ENCODE measurements at regions not wholly inside any gene's neighbourhood (a gene's known extent, or its start where the extent isn't known, plus 50 kb on each side); places are given as distances from the start of the nearest gene placed in this dataset.

- WGBS, 2 donors: 92 to 93% methylated on average over 5 of the region's 5 CpGs
- Histone ChIP-seq H3K27ac (no peak overlapping the region), H3K4me3 (no peak overlapping the region), H3K36me3 (replicated peaks in 1 of 2; ENCODE audit: insufficient read depth in 1 of 2, low read depth in 2 of 2) (no peaks in the 10 kb centered on the region), H3K4me1 (peaks cover 15% of the 10 kb centered on the region), H3K9me3 (no peaks in the 10 kb centered on the region), H3K27me3 (no peaks in the 10 kb centered on the region)
- TF ChIP-seq POLR2A (IDR thresholded peaks at IDR 0.05) (no peak), CTCF (IDR thresholded peaks at IDR 0.05) (no peak)
- intact Hi-C loops (cut with DNase I): no loop called here
- DNase-seq (no peak), ATAC-seq (no peak)
Measured at GRCh38 chr2:234189230-234189629, 138.7 kb downstream of the SPP2 start.

GRCh38 chr2:234187646-234188174, 137.2 kb downstream of the SPP2 start:
- Histone ChIP-seq H3K27ac (peak overlapping the region in 2 of 4 donors; percentile 11 to 18), H3K4me1 (peaks cover 15% of the 10 kb centered on the region), H3K36me3 (replicated peaks in 1 of 2; ENCODE audit: insufficient read depth in 1 of 2, low read depth in 2 of 2) (no peaks in the 10 kb centered on the region), H3K27me3 (no peaks in the 10 kb centered on the region), H3K9me3 (no peaks in the 10 kb centered on the region), H3K4me3 (no peak overlapping the region)
- intact Hi-C loops (cut with DNase I): no loop called here
- no peak for TF ChIP-seq POLR2A (IDR thresholded peaks at IDR 0.05)
- TF ChIP-seq CTCF (IDR thresholded peaks at IDR 0.05): no peak
- 20 to 32% methylated on average over 2 of the region's 2 CpGs for WGBS, 2 donors
- ATAC-seq (peak; percentile 68), DNase-seq (peak in 2 of 4 donors; percentile 13)

GRCh38 chr2:234181121-234181520, 130.6 kb downstream of the SPP2 start:
- intact Hi-C loops (cut with DNase I): no loop called here
- Histone ChIP-seq H3K36me3 (replicated peaks in 1 of 2; ENCODE audit: insufficient read depth in 1 of 2, low read depth in 2 of 2) (no peaks in the 10 kb centered on the region), H3K4me1 (no peaks in the 10 kb centered on the region), H3K9me3 (no peaks in the 10 kb centered on the region), H3K27ac (no peak overlapping the region), H3K27me3 (no peaks in the 10 kb centered on the region), H3K4me3 (no peak overlapping the region)
- no peak for DNase-seq
- 57 to 59% methylated on average over 1 of the region's 1 CpG for WGBS, 2 donors
- no peak for ATAC-seq
- no peak for TF ChIP-seq POLR2A (IDR thresholded peaks at IDR 0.05)
- TF ChIP-seq CTCF (IDR thresholded peaks at IDR 0.05): no peak

- no peaks in the 10 kb centered on the region for H3K4me1 ChIP-seq
- intact Hi-C loops (cut with DNase I): no loop called here
- WGBS, 2 donors: 53 to 64% methylated on average over 6 of the region's 6 CpGs
- ATAC-seq: no peak
- H3K36me3 ChIP-seq (replicated peaks in 1 of 2; ENCODE audit: insufficient read depth in 1 of 2, low read depth in 2 of 2): no peaks in the 10 kb centered on the region
- no peaks in the 10 kb centered on the region for H3K27me3 ChIP-seq
- H3K27ac ChIP-seq: no peak overlapping the region
- H3K4me3 ChIP-seq: no peak overlapping the region
- H3K9me3 ChIP-seq: no peaks in the 10 kb centered on the region
- no peak for DNase-seq
- TF ChIP-seq CTCF (IDR thresholded peaks at IDR 0.05) (no peak), POLR2A (IDR thresholded peaks at IDR 0.05) (no peak)
Measured at GRCh38 chr2:234179031-234179363, 128.5 kb downstream of the SPP2 start.

GRCh38 chr2:234178330-234179030, 128.0 kb downstream of the SPP2 start:
- WGBS, 2 donors: 50 to 63% methylated on average over 10 of the region's 10 CpGs
- peak in 2 of 4 donors; percentile 30 to 40 for DNase-seq
- H3K4me1 ChIP-seq: no peaks in the 10 kb centered on the region
- H3K27me3 ChIP-seq: no peaks in the 10 kb centered on the region
- H3K9me3 ChIP-seq: no peaks in the 10 kb centered on the region
- intact Hi-C loops (cut with DNase I): no loop called here
- peak; percentile 30 for ATAC-seq
- no peak overlapping the region for H3K27ac ChIP-seq
- H3K4me3 ChIP-seq: no peak overlapping the region
- H3K36me3 ChIP-seq (replicated peaks in 1 of 2; ENCODE audit: insufficient read depth in 1 of 2, low read depth in 2 of 2): no peaks in the 10 kb centered on the region
- TF ChIP-seq CTCF (IDR thresholded peaks at IDR 0.05): no peak

All from body of pancreas (tissue), 4 donors.